GM19324 (cell line): ENCODE measurements at regions not wholly inside any gene's neighbourhood (a gene's known extent, or its start where the extent isn't known, plus 50 kb on each side); places are given as distances from the start of the nearest gene placed in this dataset.
"Not testable (repeated sequence)": the region's sequence is repeated elsewhere in the genome, so short reads cannot be mapped to it uniquely, and the experiment has no call there.

Source experiments
- ATAC-seq: cut with Tn5 transposase; IDR thresholded peaks from one replicate; pipeline ENCODE4 v1.9.1; 2021; ENCODE audit warnings: mild to moderate bottlenecking, moderate library complexity; ENCODE audit not compliant: unreplicated experiment, low FRiP score

GRCh38 chr10:65735382-65735781, 1190.5 kb upstream of the LRRTM3 start:
- no peak for ATAC-seq

- ATAC-seq: no peak
These were observed 1182.9 kb upstream of the LRRTM3 start for GRCh38 chr10:65742906-65743305.

- no peak for ATAC-seq
These were observed 1174.6 kb upstream of the LRRTM3 start for GRCh38 chr10:65751218-65751617.

- ATAC-seq: no peak
These were observed 1173.9 kb upstream of the LRRTM3 start for GRCh38 chr10:65751896-65752295.

- ATAC-seq: no peak
These were observed 1172.3 kb upstream of the LRRTM3 start for GRCh38 chr10:65753532-65753931.

- no peak for ATAC-seq
These were observed 1171.7 kb upstream of the LRRTM3 start for GRCh38 chr10:65754112-65754511.

GRCh38 chr10:65762311-65762710, 1163.5 kb upstream of the LRRTM3 start:
- ATAC-seq: no peak

GRCh38 chr10:65765006-65765541, 1160.8 kb upstream of the LRRTM3 start:
- ATAC-seq: no peak

- no peak for ATAC-seq
These were observed 1156.0 kb upstream of the LRRTM3 start for GRCh38 chr10:65769828-65770227.

GRCh38 chr10:65778753-65779152, 1147.1 kb upstream of the LRRTM3 start:
- ATAC-seq: no peak

- no peak for ATAC-seq
These were observed 1145.9 kb upstream of the LRRTM3 start for GRCh38 chr10:65779985-65780384.

GRCh38 chr10:65786279-65786678, 1139.6 kb upstream of the LRRTM3 start:
- ATAC-seq: no peak

- ATAC-seq: no peak
These were observed 1138.3 kb upstream of the LRRTM3 start for GRCh38 chr10:65787571-65787970.

- ATAC-seq: no peak
These were observed 1137.6 kb upstream of the LRRTM3 start for GRCh38 chr10:65788271-65788670.

GRCh38 chr10:65791979-65792378, 1133.9 kb upstream of the LRRTM3 start:
- ATAC-seq: no peak

GRCh38 chr10:65793738-65794425, 1132.0 kb upstream of the LRRTM3 start:
- no peak for ATAC-seq

GRCh38 chr10:65794861-65795260, 1131.0 kb upstream of the LRRTM3 start:
- not testable (repeated sequence) for ATAC-seq

GRCh38 chr10:65796472-65796871, 1129.4 kb upstream of the LRRTM3 start:
- no peak for ATAC-seq

- ATAC-seq: no peak
These were observed 1127.7 kb upstream of the LRRTM3 start for GRCh38 chr10:65798133-65798532.

GRCh38 chr10:65802391-65802790, 1123.4 kb upstream of the LRRTM3 start:
- ATAC-seq: no peak

- ATAC-seq: no peak
These were observed 1120.3 kb upstream of the LRRTM3 start for GRCh38 chr10:65805511-65805910.

GRCh38 chr10:65805993-65806392, 1119.8 kb upstream of the LRRTM3 start:
- ATAC-seq: no peak
